COLO668 (cell line): ENCODE measurements at regions not wholly inside any gene's neighbourhood (a gene's known extent, or its start where the extent isn't known, plus 50 kb on each side); places are given as distances from the start of the nearest gene placed in this dataset.

ENCODE experiments used
- DNase-seq: peaks from one replicate; lab custom pipeline; 2025; ENCODE audit not compliant: unreplicated experiment; lab: John Stamatoyannopoulos, UW

DNA sequence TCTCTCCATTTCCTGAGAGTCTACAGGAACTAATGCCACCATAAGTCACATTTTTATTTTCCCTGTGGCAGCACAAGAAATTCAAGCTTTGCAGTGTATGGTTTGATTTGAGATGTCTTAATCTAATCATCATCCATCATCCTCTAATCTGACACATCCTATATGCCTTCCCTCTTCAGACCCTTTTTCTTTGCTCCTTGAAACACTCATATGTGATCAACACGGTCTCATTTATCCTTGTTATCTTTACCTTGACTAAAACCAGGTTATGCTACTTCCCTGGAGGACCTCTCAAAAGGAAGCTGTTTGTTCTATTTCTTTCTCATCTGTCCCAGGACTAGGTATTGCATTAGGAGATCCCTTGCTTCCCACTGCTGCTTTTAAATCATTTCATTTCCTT, 146.9 kb upstream of the MRPS30 start:
- no peak for DNase-seq

DNA sequence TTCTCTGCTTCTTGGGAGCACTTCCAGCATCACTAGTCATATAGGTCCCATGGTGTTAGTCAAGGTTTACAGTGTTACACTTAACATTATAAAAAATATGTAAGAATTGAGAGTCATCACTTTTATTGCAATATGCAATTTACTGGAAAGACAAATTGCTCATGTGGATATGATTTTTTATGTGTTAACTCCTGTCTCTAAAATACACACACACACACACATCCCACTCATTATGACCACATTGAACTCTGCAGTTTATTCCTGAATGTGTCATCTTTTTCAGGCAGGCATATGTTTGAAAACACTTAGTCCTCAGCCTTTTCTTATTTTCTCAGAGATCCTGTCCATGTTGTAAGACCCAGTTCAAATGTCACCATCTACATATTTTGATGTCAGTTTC, 148.5 kb upstream of the MRPS30 start:
- no peak for DNase-seq

GRCh38 chr5:44659334-44659733, 149.4 kb upstream of the MRPS30 start:
- no peak for DNase-seq

DNA sequence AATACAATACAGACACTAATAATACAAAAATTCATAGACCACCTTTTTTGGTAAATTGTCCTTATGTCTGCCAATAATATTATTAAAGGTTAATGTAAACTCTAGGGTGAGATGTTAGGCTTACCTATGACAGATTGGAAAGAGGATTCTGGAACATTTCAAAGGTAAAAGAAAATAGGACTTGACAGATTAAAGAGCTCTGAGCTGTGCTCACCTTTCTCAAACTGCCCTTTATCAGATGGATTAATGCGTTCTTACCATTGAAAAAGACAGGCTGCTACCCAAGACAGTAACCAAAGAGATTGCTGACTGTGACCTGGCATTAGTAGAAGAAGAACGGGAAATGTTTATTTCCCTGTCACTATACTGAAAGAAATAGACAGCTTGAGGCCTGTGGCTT, 156.1 kb upstream of the MRPS30 start:
- DNase-seq = no peak

DNA sequence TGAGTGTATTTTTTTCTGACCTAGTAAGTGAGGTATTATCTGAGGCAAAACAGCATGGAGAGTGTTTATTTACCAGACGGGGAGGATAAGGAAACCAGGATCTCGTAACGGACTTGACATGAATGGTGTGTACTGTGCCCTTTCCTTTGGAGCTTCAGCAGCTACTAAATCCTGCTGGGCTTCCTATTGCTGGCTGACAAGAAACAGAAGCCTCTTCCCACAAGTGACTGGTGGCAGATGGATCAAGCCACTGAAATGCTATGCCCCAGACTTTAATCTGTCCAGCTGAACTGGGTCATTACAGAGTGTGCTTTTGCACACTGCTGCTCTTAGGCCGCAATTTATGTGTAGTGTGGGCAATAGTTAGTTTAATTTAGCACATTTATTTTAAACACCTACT, 162.7 kb upstream of the MRPS30 start:
- DNase-seq = no peak

DNA sequence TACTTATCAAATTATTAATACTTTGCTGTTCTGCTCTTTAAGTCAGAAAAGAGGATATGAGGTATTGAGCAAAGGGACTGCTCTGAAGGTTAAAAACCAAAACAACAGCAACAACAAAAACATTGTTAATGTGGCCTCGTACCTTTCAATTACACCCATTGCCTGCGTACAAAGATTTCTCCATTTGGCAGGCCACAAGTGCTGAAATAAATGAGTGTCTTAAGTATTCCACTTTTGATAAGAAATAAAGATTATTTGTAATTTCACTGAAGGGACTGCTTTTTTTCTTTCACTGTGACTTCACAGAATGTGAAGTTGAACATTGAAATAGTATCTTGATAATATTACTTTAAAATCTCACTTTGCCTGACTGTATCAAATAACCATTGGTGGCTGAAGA, 163.2 kb upstream of the MRPS30 start:
- no peak for DNase-seq

DNA sequence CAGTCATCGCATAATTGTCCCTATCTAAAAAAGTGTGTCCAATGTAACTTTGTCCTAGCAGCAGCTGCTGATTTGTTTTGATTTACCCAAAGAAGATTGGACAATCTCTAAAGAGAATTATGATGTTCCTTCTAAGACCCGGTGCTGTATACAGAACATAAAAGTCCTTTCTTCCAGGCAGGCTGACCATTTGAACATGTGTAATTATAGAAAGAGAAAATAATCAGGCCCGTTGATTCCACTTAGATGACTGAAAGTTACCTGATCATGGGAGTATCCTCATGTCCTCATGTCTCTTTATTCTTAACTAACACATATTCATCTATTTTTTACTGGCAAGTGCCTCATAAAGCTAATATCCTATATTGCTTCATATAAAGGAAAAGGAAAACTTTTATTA, 164.1 kb upstream of the MRPS30 start:
- DNase-seq = no peak

- DNase-seq = no peak
These were observed 166.9 kb upstream of the MRPS30 start for GRCh38 chr5:44641820-44642219.

GRCh38 chr5:44640945-44641456, 167.7 kb upstream of the MRPS30 start:
- DNase-seq = no peak

GRCh38 chr5:44637916-44638869, 170.6 kb upstream of the MRPS30 start:
- DNase-seq = no peak

- DNase-seq = no peak
These were observed 176.4 kb upstream of the MRPS30 start for GRCh38 chr5:44632344-44632743.

GRCh38 chr5:44626846-44627245, 181.9 kb upstream of the MRPS30 start:
- DNase-seq = no peak

DNA sequence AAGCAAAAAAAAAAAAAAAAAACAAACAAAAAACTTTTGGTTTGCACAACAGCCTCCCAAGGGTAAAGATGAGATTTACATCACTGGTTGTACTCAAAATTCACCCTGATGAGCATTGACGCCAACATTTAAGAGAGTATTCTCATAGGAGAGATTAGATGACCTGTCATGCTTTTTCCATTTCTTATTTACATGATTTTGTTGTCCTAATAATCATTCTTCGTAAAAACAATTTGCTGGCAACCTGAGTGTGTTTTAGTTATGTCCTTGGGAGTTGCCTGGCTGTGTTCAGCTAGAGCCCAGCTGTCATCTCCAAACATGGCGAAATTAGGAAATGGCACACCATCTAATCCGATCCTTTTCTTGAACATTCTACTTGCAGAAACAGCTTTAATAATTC, 186.4 kb upstream of the MRPS30 start:
- DNase-seq = no peak

GRCh38 chr5:44619875-44620610, 188.7 kb upstream of the MRPS30 start:
- DNase-seq = no peak

GRCh38 chr5:44614845-44615244, 193.9 kb upstream of the MRPS30 start:
- no peak for DNase-seq

GRCh38 chr5:44613936-44614335, 194.8 kb upstream of the MRPS30 start:
- DNase-seq = no peak

GRCh38 chr5:44605926-44606325, 202.8 kb upstream of the MRPS30 start:
- DNase-seq = no peak

DNA sequence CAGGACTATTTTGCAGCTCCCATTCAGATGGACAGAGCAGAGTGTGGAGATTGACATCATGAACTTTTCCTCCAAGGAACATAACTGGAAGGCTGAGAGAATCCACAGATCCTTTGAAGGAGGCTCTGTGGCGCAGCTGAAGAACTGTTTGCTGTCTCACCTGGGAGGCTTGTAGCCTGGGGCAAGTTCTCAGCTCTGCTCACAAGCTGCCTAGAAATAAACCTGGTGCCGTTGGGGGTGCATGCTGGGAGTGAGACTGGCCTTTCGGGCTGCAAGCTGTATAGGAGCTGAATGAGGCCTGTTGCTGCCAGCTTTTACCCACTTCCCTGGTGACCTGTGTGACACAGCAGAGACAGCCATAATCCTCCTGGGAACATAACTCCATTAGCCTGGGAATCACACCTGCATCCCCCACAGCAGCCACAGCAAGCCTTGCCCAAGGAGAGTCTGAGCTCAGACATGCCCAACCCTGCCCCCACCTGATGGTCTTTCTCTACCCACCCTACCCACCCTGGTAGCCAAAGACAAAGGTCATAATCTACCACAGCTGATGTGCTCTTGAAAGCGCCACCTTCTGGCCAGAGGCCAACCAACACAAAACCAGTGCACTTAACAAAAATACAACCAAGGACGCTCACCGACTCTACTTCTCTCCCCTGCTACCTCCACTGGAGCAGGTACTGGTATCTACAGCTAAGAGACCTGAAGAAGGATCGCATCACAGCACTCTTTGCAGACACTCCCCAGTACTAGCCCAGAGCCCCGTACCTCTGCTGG, 205.1 kb upstream of the MRPS30 start:
- DNase-seq = no peak

DNA sequence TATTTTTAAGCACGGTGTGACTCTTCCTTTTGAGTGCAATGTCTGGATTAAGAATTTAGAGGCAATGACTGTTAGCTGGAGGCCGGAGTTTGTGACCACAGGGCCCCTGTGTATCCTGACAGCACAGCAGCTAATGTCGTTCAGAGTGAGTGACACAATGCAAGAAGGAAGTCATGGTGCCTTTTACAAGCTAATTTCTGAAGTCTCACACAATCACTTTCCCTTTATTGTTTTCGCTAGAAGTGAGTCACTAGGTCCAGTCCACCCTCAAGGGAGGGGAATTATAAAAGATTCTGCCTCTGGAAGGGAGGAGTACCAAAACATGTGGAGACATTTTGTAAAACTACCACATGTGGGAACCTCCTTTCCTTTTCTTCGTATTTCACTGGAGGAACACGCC, 185.5 kb upstream of the FGF10 start:
- DNase-seq = no peak

GRCh38 chr5:44568519-44568918, 179.3 kb upstream of the FGF10 start:
- no peak for DNase-seq

DNA sequence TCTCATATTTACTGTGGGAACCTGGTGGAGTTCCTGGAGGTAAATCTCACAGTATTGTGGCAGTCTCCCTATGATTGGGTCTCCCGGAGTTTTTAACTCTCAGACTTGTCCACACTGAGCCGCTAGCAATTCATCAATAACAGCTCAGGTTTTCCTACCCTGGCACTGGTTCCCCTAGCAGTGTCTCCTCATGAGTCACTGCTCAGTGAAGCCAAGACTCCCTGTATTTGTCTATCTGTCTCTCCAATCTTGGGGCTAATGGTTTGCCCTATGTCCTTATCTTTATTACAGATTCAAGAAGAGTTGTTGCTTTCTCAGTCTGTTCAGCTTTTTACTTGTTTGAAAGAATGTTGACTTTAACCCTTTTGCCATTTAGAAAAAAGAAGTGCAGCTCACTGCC, 176.7 kb upstream of the FGF10 start:
- no peak for DNase-seq
